HG03354 (cell line): ENCODE measurements at regions not wholly inside any gene's neighbourhood (a gene's known extent, or its start where the extent isn't known, plus 50 kb on each side); places are given as distances from the start of the nearest gene placed in this dataset.

Source experiments
- ATAC-seq: cut with Tn5 transposase; IDR thresholded peaks from one replicate; pipeline ENCODE4 v1.9.1; 2021; ENCODE audit warnings: mild to moderate bottlenecking; ENCODE audit not compliant: unreplicated experiment, poor library complexity, severe bottlenecking

DNA sequence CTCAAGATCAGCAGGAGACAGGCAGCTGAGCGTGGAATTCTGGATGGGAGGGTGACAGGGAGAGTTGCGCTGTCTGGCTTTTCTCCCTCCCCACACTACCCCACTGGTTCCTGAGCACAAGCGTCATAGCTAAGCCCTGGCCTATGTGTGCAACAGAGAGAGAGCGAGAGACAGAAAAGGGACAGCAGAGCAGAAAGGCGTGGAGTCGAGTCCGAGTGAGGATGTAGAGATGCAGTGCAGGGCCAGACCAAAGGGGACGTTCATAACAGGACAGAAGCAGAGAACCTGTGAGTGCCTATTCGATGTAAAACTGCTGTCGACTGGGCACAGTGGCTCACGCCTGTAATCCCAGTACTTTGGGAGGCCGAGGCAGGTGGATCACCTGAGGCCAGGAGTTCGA is 94.0 kb upstream of the TMEM45B start:
- ATAC-seq: no peak

DNA sequence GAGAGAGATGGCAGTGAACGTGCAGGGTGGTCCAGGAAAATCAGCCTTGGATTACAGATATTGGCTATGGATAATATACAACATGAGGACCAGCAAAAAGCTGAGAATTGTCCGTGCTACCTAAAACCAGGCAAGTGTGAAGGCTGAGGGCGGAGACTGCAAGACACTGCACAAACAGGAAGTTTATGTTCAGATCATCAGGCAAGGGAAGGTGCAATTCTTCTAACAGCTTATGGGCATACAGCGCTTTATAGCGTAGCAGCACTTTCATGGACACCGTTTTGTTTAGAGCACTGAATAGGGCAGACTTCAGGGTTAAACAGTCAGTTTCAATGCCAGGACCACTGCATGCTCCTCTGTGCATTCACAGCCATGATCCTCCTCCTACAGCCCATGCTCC is 93.1 kb upstream of the TMEM45B start:
- no peak for ATAC-seq

DNA sequence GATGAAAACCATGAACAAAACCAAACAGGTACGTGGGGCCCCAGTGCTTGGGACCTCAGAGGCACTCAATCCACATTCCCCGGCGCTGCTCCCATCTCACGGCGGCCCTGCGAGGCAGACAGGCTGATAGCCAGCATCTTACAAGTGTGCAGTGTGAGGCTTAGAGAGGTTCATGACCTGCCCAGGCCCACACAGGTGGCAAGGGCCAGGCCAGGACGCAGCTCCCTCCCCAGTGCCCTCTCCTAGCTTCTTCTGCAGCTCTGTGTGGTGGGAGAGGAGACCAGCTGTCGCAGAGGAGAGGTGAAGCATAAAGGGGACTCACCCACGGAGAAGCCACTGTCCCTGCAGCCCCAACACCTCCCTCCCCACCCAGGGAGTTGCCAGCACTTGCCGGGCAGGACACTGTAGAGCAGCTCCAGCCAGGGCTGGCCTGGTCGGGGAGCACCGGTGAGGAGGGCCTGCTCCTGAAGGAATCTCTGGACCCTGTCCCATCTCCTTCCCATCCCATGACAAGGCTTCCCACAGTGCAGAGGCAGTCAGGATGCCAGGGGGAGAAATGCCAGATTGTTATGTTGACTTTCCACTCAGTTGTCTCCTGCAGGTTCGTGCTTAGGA is 92.4 kb upstream of the TMEM45B start:
- no peak for ATAC-seq

GRCh38 chr11:129723761-129724162 is 91.9 kb upstream of the TMEM45B start:
- no peak for ATAC-seq

DNA sequence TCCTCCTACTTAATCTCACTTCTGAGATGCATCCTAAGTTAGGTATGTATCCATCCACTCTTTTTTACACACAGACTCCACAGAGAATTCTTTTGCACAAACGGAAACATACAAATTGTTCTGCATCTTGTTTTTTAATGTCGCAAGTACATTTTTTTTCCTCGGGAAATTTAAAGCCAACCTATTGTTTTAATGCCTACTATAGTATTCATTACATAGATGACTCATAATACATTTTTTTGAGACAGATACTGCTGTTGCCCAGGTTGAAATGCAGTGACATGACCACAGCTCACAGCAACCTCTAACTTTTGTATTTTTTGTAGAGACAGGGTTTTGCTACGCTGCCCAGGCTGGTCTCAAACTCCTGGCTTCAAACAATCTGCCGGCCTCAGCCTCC is 90.8 kb upstream of the TMEM45B start:
- ATAC-seq: no peak

- no peak for ATAC-seq
These were observed 89.5 kb upstream of the TMEM45B start for GRCh38 chr11:129726179-129726578.

DNA sequence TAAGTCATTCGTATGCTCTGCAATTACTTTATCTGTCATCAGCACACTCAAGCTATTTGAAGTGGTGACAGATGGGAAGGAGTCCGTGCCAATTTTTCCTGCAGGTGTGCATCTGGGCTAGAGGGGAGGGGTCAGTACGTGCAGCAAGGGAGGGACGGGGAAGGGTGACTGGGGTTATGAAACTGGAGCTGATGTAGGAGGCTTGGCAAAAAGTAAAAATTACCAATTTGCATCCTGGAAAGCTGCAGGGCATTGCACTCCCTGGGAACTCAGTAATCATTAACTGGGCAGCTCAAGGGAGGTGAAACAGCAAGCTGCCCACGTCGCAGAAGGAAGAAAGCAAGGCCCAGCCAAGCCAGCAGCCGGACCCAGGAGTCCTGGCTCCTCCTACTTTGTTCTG is 87.1 kb upstream of the TMEM45B start:
- ATAC-seq: no peak

DNA sequence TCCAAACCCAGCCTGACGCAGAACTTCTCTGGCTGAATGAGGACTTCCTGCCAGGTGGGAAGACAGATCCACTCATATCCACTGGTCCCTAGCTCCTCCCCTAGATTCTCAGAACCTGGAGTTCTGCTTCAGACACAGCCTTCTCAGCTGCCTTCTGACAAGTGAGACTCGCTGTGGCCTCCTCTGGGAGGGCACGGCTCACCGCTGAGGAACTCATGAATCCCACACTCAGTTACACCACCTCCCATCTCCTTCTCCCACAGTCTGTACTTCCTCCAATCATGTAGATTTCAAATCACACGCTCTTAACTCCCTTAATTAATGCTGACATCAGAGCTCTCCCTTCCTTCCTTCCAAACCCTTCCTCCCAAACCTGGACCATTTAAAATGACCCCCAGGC is 86.4 kb upstream of the TMEM45B start:
- ATAC-seq: no peak

DNA sequence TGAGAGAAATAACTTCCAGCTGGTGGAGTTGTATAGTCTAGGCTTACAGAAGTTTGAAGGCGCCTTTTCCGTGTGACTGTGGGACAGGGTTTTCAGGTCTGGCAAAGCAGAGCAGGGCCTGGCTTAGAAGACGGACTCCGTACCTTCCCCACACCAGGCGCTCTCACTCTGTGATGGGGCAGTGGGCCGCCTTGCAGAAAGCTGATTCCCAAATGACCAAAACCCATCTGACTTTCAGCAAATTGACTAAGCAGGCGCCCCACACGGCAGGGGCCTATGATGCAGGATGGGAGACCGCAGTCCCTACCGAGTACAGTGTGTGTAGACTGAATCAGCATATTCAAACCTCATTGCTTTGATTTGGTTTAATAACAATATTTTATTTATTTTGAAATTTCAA is 85.8 kb upstream of the TMEM45B start:
- no peak for ATAC-seq

GRCh38 chr11:129731316-129731715 is 84.3 kb upstream of the TMEM45B start:
- no peak for ATAC-seq

GRCh38 chr11:129732941-129733340 is 82.7 kb upstream of the TMEM45B start:
- no peak for ATAC-seq

GRCh38 chr11:129733384-129733783 is 82.3 kb upstream of the TMEM45B start:
- no peak for ATAC-seq

DNA sequence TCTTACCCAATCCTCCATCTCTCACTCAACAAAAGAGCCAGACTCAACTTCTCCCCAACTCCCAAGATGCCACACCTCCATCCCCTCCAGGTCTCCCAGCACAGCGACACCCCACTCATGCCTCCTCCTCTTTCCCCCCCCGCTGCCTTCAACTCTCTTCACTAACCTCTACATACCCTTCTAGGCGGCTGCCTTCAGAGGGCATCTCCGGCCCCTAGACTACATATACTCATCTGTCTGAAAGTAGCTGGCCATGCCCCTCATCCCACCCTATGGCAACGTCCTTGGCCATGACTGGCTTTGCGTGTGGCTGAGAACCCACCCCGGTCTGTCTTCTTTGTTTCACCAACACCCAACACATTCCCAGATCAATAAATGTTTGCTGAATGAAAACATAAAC is 81.7 kb upstream of the TMEM45B start:
- ATAC-seq: no peak

DNA sequence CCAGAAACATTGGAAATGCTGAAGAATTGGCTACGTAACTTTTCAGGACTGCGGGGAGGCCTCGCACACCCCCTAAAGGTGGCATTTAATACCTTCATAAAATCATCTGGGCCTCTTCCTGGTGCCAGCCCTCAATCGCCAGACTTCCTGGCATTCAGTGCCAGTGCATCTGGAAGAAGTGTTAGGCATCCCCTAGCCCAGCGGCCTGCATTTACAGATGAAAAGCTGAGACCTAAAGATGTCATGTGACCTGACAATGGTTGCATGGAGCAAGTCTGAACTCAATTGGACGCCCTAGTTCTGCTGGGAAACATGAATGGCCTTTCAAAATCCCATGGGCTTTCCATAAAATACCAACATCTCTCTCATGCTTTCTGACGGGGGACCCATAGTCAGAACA is 81.0 kb upstream of the TMEM45B start:
- no peak for ATAC-seq

DNA sequence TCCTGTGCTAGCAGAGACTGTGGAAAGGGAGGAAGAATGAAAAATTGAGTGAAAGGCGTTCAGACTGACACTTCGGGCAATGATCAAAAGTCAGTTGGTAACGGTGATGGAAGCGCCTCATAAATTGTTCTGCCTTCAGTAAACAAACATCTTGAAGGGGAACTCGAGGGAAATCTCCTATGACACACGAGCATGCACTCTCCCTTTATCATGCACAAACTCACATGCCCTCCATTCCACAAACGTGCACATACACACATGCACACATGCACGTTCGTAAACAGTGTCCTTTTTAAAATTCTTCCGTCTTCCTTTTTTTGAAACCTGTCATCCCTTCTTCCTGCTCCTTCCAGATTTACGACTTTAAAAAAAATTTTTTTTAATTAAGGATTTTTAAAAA is 77.8 kb upstream of the TMEM45B start:
- ATAC-seq: no peak

GRCh38 chr11:129738242-129738641 is 77.4 kb upstream of the TMEM45B start:
- ATAC-seq: no peak

DNA sequence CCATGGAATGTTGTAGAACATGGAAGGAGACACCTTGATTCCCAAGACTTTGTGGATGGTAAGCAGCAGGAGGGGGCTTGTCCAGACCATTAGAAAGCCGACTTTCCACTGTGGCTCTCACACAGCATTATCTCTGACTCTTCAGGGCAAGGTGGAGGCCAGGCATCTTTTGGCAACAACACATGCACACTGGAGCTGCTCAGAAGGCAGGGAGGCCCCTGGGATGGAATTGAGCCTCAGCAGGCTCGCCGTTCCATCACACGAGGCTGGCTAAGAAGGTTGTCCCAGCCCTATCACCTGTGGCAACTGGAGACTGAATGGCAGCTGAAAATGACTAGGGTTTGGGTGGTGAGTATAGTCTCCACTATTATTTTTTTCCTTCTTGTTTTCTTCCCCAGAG is 76.3 kb upstream of the TMEM45B start:
- ATAC-seq: no peak

DNA sequence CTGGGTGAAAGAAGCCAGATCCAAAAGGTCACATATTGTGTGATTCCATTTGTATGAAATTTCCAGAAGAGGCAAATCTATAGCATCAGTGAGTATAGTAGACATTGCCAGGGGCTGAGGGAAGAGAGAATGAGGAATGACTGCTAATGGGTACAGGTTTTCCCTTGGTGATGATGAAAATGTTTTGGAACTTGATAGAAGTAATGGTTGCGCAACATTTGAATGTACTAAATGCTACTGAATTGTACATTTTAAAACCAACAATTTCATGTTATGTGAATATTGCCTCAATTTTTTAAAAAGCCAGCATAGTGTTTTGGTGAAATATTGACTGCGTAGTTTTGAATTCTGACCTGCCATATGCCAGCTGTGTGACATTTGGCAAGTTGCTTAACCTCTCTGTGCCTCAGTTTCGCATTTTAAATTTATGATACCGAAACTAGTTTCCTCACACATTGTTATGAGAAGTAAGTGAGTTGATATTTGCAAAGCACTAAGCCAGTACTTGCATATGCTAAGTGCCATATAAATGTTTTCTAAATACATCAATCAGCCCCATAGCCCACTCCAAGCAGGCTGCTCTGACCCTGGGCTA is 75.4 kb upstream of the TMEM45B start:
- ATAC-seq: no peak

DNA sequence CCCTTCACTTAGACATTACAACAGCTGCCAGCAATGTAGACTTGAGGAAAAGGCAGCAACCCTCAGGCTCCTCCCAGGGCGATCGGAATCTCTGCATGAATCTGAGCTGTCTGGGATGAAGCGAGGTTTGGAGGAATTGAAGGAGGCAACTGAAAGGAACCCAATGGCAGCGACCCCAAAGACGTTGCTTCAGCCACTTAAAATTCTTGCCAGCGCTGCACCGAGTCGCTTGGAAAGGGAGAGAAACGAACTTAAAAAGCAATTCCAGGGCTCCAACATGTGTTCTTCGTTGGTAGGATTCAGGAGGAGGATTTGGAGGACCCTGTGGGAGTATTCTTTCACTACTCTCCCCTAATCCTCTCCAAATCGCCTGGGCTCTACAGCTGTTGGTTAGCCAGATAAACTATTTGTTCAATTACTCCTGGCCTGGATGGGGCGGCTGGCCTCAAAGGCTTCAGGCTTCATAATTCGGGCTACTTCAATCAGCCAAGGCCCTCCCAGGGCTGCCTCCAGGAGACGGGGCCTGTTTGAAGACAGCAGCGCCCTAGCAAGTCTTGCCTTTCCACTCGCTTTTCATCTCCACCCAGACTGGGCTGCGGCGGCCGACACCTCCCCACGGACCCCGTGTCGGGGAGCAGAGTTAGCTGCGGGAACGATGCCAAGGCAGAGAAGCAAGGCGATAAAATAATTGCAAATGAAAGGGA is 72.4 kb upstream of the TMEM45B start:
- ATAC-seq: no peak

- ATAC-seq: no peak
These were observed 68.6 kb upstream of the TMEM45B start for GRCh38 chr11:129747071-129747470.

DNA sequence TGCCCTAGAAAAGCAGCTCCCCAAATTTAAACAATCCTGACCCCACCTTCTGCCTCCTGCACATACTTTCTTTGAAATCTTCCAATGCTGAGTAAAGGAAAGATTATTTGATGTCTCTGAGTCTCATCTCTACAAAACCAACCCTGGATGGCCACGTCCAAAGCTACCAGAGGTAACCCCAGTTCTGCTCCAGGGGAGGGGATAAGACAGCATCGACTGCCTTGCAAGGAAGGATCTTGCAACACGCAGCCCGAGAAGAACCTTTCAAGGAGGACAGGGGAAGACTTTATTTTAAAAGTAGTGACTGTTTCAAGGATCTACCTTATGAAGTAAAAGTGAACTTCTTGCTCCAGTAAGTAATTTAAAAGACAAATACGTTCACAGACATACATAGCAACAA is 66.5 kb upstream of the TMEM45B start:
- no peak for ATAC-seq
